Cardiac muscle cell (in vitro differentiated cells and primary cell): ENCODE measurements at regions not wholly inside any gene's neighbourhood (a gene's known extent, or its start where the extent isn't known, plus 50 kb on each side); places are given as distances from the start of the nearest gene placed in this dataset.

Experiments used
- DNase-seq, 2 donors: peaks; one replicate each; pipeline versions ENCODE4 v3.0.0 to v3.0.0-alpha.2; 2010 to 2017; ENCODE audit warnings: low read depth in 1 of 2, low spot score in 1 of 2
- H3K27ac ChIP-seq: fragments of 200-600 bp; sonication (generic); 2 replicates; pipeline ENCODE4 v1.5.1; 2016
- H3K27me3 ChIP-seq: fragments of 200-600 bp; sonication (generic); 2 replicates; pipeline ENCODE4 v1.6.0; 2016; ENCODE audit warnings: control low read depth
- H3K36me3 ChIP-seq: fragments of 200-600 bp; sonication (generic); 2 replicates; pipeline ENCODE4 v1.5.1; 2016; ENCODE audit warnings: control low read depth
- H3K4me1 ChIP-seq: fragments of 200-600 bp; sonication (generic); 2 replicates; pipeline ENCODE4 v1.8.1; 2017; ENCODE audit warnings: low read depth, mild to moderate bottlenecking, mixed run types
- H3K4me3 ChIP-seq: fragments of 200-600 bp; sonication (generic); 2 replicates; pipeline ENCODE4 v1.5.1; 2016; ENCODE audit warnings: mild to moderate bottlenecking
- H3K9me3 ChIP-seq: fragments of 200-600 bp; sonication (generic); 2 replicates; pipeline ENCODE4 v1.5.1; 2017; ENCODE audit warnings: low read depth, mild to moderate bottlenecking, control low read depth
- CTCF ChIP-seq: IDR thresholded peaks from 2 replicates; pipeline ENCODE4 v1.5.1; 2012; ENCODE audit warnings: low read depth, mild to moderate bottlenecking, low read length

- Histone ChIP-seq H3K4me3 (no peak overlapping the region), H3K9me3 (no peaks in the 10 kb centered on the region), H3K4me1 (peaks cover 14% of the 10 kb centered on the region), H3K36me3 (no peaks in the 10 kb centered on the region), H3K27ac (no peak overlapping the region), H3K27me3 (peaks cover 10% of the 10 kb centered on the region)
- no peak for DNase-seq
- TF ChIP-seq CTCF: no peak
Observed at GRCh38 chr11:115654792-115655191, 150.6 kb upstream of the CADM1 start.

- no peak for DNase-seq
- H3K9me3 ChIP-seq: no peaks in the 10 kb centered on the region
- no peak for TF ChIP-seq CTCF
- no peak overlapping the region for H3K4me3 ChIP-seq
- H3K27me3 ChIP-seq: peaks cover 1% of the 10 kb centered on the region
- H3K27ac ChIP-seq: no peak overlapping the region
- H3K36me3 ChIP-seq: no peaks in the 10 kb centered on the region
- H3K4me1 ChIP-seq: peaks cover 10% of the 10 kb centered on the region
Observed at GRCh38 chr11:115653926-115654325, 149.7 kb upstream of the CADM1 start.

- no peaks in the 10 kb centered on the region for H3K9me3 ChIP-seq
- H3K27ac ChIP-seq: no peak overlapping the region
- no peak for DNase-seq
- H3K4me3 ChIP-seq: no peak overlapping the region
- no peak for TF ChIP-seq CTCF
- H3K27me3 ChIP-seq: no peaks in the 10 kb centered on the region
- H3K36me3 ChIP-seq: no peaks in the 10 kb centered on the region
- peaks cover 8% of the 10 kb centered on the region for H3K4me1 ChIP-seq
Observed at GRCh38 chr11:115653076-115653475, 148.9 kb upstream of the CADM1 start.

GRCh38 chr11:115652496-115652895, 148.3 kb upstream of the CADM1 start:
- no peaks in the 10 kb centered on the region for H3K27me3 ChIP-seq
- no peaks in the 10 kb centered on the region for H3K9me3 ChIP-seq
- H3K4me1 ChIP-seq: peaks cover 8% of the 10 kb centered on the region
- no peak overlapping the region for H3K27ac ChIP-seq
- DNase-seq: no peak
- no peak for TF ChIP-seq CTCF
- no peak overlapping the region for H3K4me3 ChIP-seq
- H3K36me3 ChIP-seq: no peaks in the 10 kb centered on the region

GRCh38 chr11:115652094-115652493, 147.9 kb upstream of the CADM1 start:
- TF ChIP-seq CTCF: no peak
- Histone ChIP-seq H3K27ac (no peak overlapping the region), H3K27me3 (no peaks in the 10 kb centered on the region), H3K4me3 (no peak overlapping the region), H3K36me3 (no peaks in the 10 kb centered on the region), H3K9me3 (no peaks in the 10 kb centered on the region), H3K4me1 (peaks cover 8% of the 10 kb centered on the region)
- DNase-seq: no peak

- no peak overlapping the region for H3K27ac ChIP-seq
- H3K36me3 ChIP-seq: no peaks in the 10 kb centered on the region
- TF ChIP-seq CTCF: no peak
- no peaks in the 10 kb centered on the region for H3K27me3 ChIP-seq
- no peak overlapping the region for H3K4me3 ChIP-seq
- H3K9me3 ChIP-seq: no peaks in the 10 kb centered on the region
- peaks cover 17% of the 10 kb centered on the region for H3K4me1 ChIP-seq
- DNase-seq: no peak
Observed at GRCh38 chr11:115649461-115649860, 145.2 kb upstream of the CADM1 start.
